Loucy (cell line): ENCODE measurements at regions not wholly inside any gene's neighbourhood (a gene's known extent, or its start where the extent isn't known, plus 50 kb on each side); places are given as distances from the start of the nearest gene placed in this dataset.

ENCODE experiments used
- H2AFZ ChIP-seq: fragments of 200-600 bp; sonication (generic); 2 replicates; pipeline ENCODE4 v1.6.0; 2016; ENCODE audit warnings: antibody characterized with exemption, mild to moderate bottlenecking, low read length, moderate library complexity
- H3F3A ChIP-seq: fragments of 200-600 bp; 2 replicates; pipeline ENCODE4 v1.6.0; 2016; ENCODE audit warnings: antibody characterized with exemption, low read depth, mild to moderate bottlenecking
- H3K27me3 ChIP-seq: fragments of 200-600 bp; sonication (generic); 2 replicates; pipeline ENCODE4 v1.6.1; 2014; ENCODE audit warnings: low read length, mild to moderate bottlenecking; ENCODE audit not compliant: insufficient read depth, poor library complexity, severe bottlenecking
- H3K36me3 ChIP-seq: fragments of 200-600 bp; sonication (generic); 2 replicates; pipeline ENCODE4 v1.6.1; 2016; ENCODE audit warnings: low read length; ENCODE audit not compliant: insufficient read depth
- H3K4me1 ChIP-seq: fragments of 200-600 bp; sonication (generic); 2 replicates; pipeline ENCODE4 v1.5.1; 2014; ENCODE audit warnings: low read length, mild to moderate bottlenecking; ENCODE audit not compliant: insufficient read depth, poor library complexity, severe bottlenecking
- H3K4me2 ChIP-seq: fragments of 200-600 bp; sonication (generic); 2 replicates; pipeline ENCODE4 v1.6.0; 2014; ENCODE audit warnings: antibody characterized with exemption, low read length, low read depth, mild to moderate bottlenecking; ENCODE audit not compliant: poor library complexity, severe bottlenecking
- H3K4me3 ChIP-seq: fragments of 200-600 bp; sonication (generic); 2 replicates; pipeline ENCODE4 v1.5.1; 2014; ENCODE audit warnings: low read length, mild to moderate bottlenecking, mixed read lengths; ENCODE audit not compliant: poor library complexity, severe bottlenecking
- H3K79me2 ChIP-seq: fragments of 200-600 bp; sonication (generic); 2 replicates; pipeline ENCODE4 v1.6.1; 2014; ENCODE audit warnings: low read length; ENCODE audit not compliant: insufficient read depth
- H3K9ac ChIP-seq: fragments of 200-600 bp; sonication (generic); 2 replicates; pipeline ENCODE4 v1.6.0; 2014; ENCODE audit warnings: mild to moderate bottlenecking, low read depth, low read length, moderate library complexity; ENCODE audit not compliant: poor library complexity, severe bottlenecking
- H3K9me2 ChIP-seq: fragments of 200-600 bp; sonication (generic); replicated peaks from 2 replicates; pipeline ENCODE4 v1.6.1; 2016; ENCODE audit warnings: low read depth, low read length, mixed read lengths
- H3K9me3 ChIP-seq: fragments of 200-600 bp; sonication (generic); 2 replicates; pipeline ENCODE4 v1.6.1; 2014; ENCODE audit warnings: mild to moderate bottlenecking, antibody characterized with exemption, low read length, low read depth; ENCODE audit not compliant: insufficient read depth
- H4K20me1 ChIP-seq: fragments of 200-600 bp; sonication (generic); 2 replicates; pipeline ENCODE4 v1.6.0; 2014; ENCODE audit warnings: antibody characterized with exemption, low read length, mild to moderate bottlenecking; ENCODE audit not compliant: insufficient read depth, poor library complexity, severe bottlenecking
- CTCF ChIP-seq: fragments of 200-600 bp; sonication (generic); conservative IDR thresholded peaks from 2 replicates; pipeline ENCODE4 v1.5.1; 2014; ENCODE audit warnings: mild to moderate bottlenecking, antibody characterized with exemption, low read length
- EZH2phosphoT487 ChIP-seq: fragments of 200-600 bp; IDR thresholded peaks from 2 replicates; pipeline ENCODE4 v1.6.1; 2018; ENCODE audit warnings: antibody characterized with exemption, mild to moderate bottlenecking, moderate library complexity, borderline replicate concordance

GRCh38 chr12:22118238-22118790 is 72.3 kb downstream of the CMAS start:
- no peaks in the 10 kb centered on the region for H3K27me3 ChIP-seq
- no peak overlapping the region for H3K4me2 ChIP-seq
- no peak overlapping the region for H3K9ac ChIP-seq
- H3K4me3 ChIP-seq: no peak overlapping the region
- no peak overlapping the region for H2AFZ ChIP-seq
- no peak for TF ChIP-seq CTCF
- TF ChIP-seq EZH2phosphoT487: no peak
- H3K79me2 ChIP-seq: no peaks in the 10 kb centered on the region
- no peaks in the 10 kb centered on the region for H3K9me3 ChIP-seq
- no peaks in the 10 kb centered on the region for H3K9me2 ChIP-seq
- H3K4me1 ChIP-seq: no peaks in the 10 kb centered on the region
- no peaks in the 10 kb centered on the region for H3F3A ChIP-seq
- no peaks in the 10 kb centered on the region for H3K36me3 ChIP-seq
- no peaks in the 10 kb centered on the region for H4K20me1 ChIP-seq

- H3K79me2 ChIP-seq: no peaks in the 10 kb centered on the region
- H3F3A ChIP-seq: no peaks in the 10 kb centered on the region
- TF ChIP-seq EZH2phosphoT487: no peak
- TF ChIP-seq CTCF: peak; percentile 68
- H3K9ac ChIP-seq: no peak overlapping the region
- H3K4me1 ChIP-seq: no peaks in the 10 kb centered on the region
- no peak overlapping the region for H3K4me2 ChIP-seq
- H4K20me1 ChIP-seq: no peaks in the 10 kb centered on the region
- no peaks in the 10 kb centered on the region for H3K27me3 ChIP-seq
- no peak overlapping the region for H2AFZ ChIP-seq
- H3K9me2 ChIP-seq: no peaks in the 10 kb centered on the region
- no peaks in the 10 kb centered on the region for H3K36me3 ChIP-seq
- no peak overlapping the region for H3K4me3 ChIP-seq
- no peaks in the 10 kb centered on the region; the same call in 1 of the 2 replicates for H3K9me3 ChIP-seq
Measured at GRCh38 chr12:22121224-22121623, 75.2 kb downstream of the CMAS start.

- no peak for TF ChIP-seq EZH2phosphoT487
- no peak for TF ChIP-seq CTCF
Measured at GRCh38 chr12:22122359-22122758, 76.3 kb downstream of the CMAS start.

More at GRCh38 chr12:22122359-22122758, 76.3 kb downstream of the CMAS start:
- Histone ChIP-seq H4K20me1 (no peaks in the 10 kb centered on the region), H3K9ac (no peak overlapping the region), H3K27me3 (no peaks in the 10 kb centered on the region), H3K4me3 (no peak overlapping the region), H3K9me3 (peaks cover 5% of the 10 kb centered on the region; the same call in 1 of the 2 replicates), H3K4me1 (no peaks in the 10 kb centered on the region), H3K9me2 (no peaks in the 10 kb centered on the region), H3K36me3 (no peaks in the 10 kb centered on the region), H3F3A (no peaks in the 10 kb centered on the region), H2AFZ (no peak overlapping the region), H3K4me2 (no peak overlapping the region), H3K79me2 (no peaks in the 10 kb centered on the region)
